PC-9 (cell line): ENCODE measurements at regions not wholly inside any gene's neighbourhood (a gene's known extent, or its start where the extent isn't known, plus 50 kb on each side); places are given as distances from the start of the nearest gene placed in this dataset.

Experiments used
- BruUV-seq: library from RNA; stranded (reverse); fragments of 400-500 nt; replicated peaks from 2 replicates; lab custom pipeline; 2021; lab: Mats Ljungman, UMichigan
- CTCF ChIA-PET: fragments of 300-600 bp; sonication (Branson Sonifier 250); formaldehyde crosslinking; loops from one replicate; lab custom pipeline; 2022; ENCODE audit warnings: antibody characterized with exemption; lab: Charles Lee
- POLR2A ChIA-PET: fragments of 300-600 bp; sonication (Branson Sonifier 250); formaldehyde crosslinking; loops from one replicate; lab custom pipeline; 2022; ENCODE audit warnings: antibody characterized with exemption; ENCODE audit not compliant: unreplicated experiment; lab: Charles Lee
- DNase-seq, 2 experiments: peaks; one replicate each; pipeline versions ENCODE4 v3.0.0 to v3.0.0-alpha.2; 2015 to 2022; ENCODE audit warnings: mixed read lengths in 1 of 2
- H2AFZ ChIP-seq: fragments of 200-600 bp; sonication (generic); 2 replicates; pipeline ENCODE4 v1.8.1; 2017; ENCODE audit warnings: antibody characterized with exemption
- H3F3A ChIP-seq: fragments of 200-600 bp; sonication (generic); 2 replicates; pipeline ENCODE4 v1.8.1; 2017; ENCODE audit warnings: antibody characterized with exemption, mild to moderate bottlenecking, low read depth; ENCODE audit not compliant: insufficient read depth
- H3K27ac ChIP-seq: fragments of 200-600 bp; sonication (generic); 2 replicates; pipeline ENCODE4 v1.6.1; 2016; ENCODE audit warnings: mixed run types
- H3K27me3 ChIP-seq: fragments of 200-600 bp; sonication (generic); 2 replicates; pipeline ENCODE4 v1.6.1; 2016; ENCODE audit warnings: low read depth, mixed run types; ENCODE audit not compliant: insufficient read depth
- H3K36me3 ChIP-seq: fragments of 200-600 bp; sonication (generic); 2 replicates; pipeline ENCODE4 v1.6.1; 2016; ENCODE audit warnings: low read depth, mixed run types
- H3K4me1 ChIP-seq: fragments of 200-600 bp; sonication (generic); replicated peaks from 2 replicates; pipeline ENCODE4 v1.6.1; 2016; ENCODE audit warnings: mixed run types; ENCODE audit not compliant: insufficient read depth
- H3K4me2 ChIP-seq: fragments of 200-600 bp; sonication (generic); 2 replicates; pipeline ENCODE4 v1.6.1; 2017; ENCODE audit warnings: mixed run types
- H3K4me3 ChIP-seq: fragments of 200-600 bp; sonication (generic); 2 replicates; pipeline ENCODE4 v1.6.1; 2016; ENCODE audit warnings: mixed run types
- H3K79me2 ChIP-seq: fragments of 200-600 bp; sonication (generic); 2 replicates; pipeline ENCODE4 v1.6.1; 2017; ENCODE audit warnings: low read depth, mixed run types
- H3K9me2 ChIP-seq: fragments of 200-600 bp; sonication (generic); 2 replicates; pipeline ENCODE4 v1.8.1; 2017; ENCODE audit warnings: mild to moderate bottlenecking; ENCODE audit not compliant: insufficient read depth
- H3K9me3 ChIP-seq: fragments of 200-600 bp; sonication (generic); 2 replicates; pipeline ENCODE4 v1.8.1; 2016; ENCODE audit warnings: low read depth; ENCODE audit not compliant: insufficient read depth
- H4K20me1 ChIP-seq: fragments of 200-600 bp; sonication (generic); 2 replicates; pipeline ENCODE4 v1.8.1; 2017; ENCODE audit not compliant: insufficient read depth
- CTCF ChIP-seq: fragments of 200-600 bp; sonication (generic); conservative IDR thresholded peaks from 2 replicates; pipeline ENCODE4 v1.6.1; 2017; ENCODE audit warnings: mixed run types, antibody characterized with exemption, mild to moderate bottlenecking, moderate library complexity
- EZH2 ChIP-seq: fragments of 200-600 bp; sonication (generic); IDR thresholded peaks from 2 replicates; pipeline ENCODE4 v1.8.0; 2017; ENCODE audit warnings: antibody characterized with exemption, low read depth
- intact Hi-C: fragments of 100-400 bp; cut with micrococcal nuclease; formaldehyde crosslinking; loops from one replicate; pipeline ENCODE4 v1.10.0; 2022; ENCODE audit not compliant: unreplicated experiment

- Histone ChIP-seq H3K27ac (no peak overlapping the region), H3K36me3 (no peaks in the 10 kb centered on the region), H3K4me1 (no peaks in the 10 kb centered on the region), H3K4me3 (no peak overlapping the region), H3F3A (no peaks in the 10 kb centered on the region), H3K79me2 (no peaks in the 10 kb centered on the region), H3K9me2 (no peaks in the 10 kb centered on the region), H3K4me2 (no peak overlapping the region), H3K9me3 (no peaks in the 10 kb centered on the region), H3K27me3 (peaks cover 93% of the 10 kb centered on the region), H4K20me1 (no peaks in the 10 kb centered on the region), H2AFZ (no peak overlapping the region)
- intact Hi-C loops = no loop called here
- DNase-seq = no peak
- ChIA-PET POLR2A (no interaction called here), CTCF (no interaction called here)
- TF ChIP-seq CTCF = no peak
- TF ChIP-seq EZH2 = no peak
- BruUV-seq = no TSS peak
Measured at GRCh38 chr9:135377431-135377830, 102.2 kb upstream of the PPP1R26 start.

- H3K4me3 ChIP-seq = no peak overlapping the region
- intact Hi-C loops = no loop called here
- peaks cover 97% of the 10 kb centered on the region for H3K27me3 ChIP-seq
- no peak overlapping the region for H2AFZ ChIP-seq
- H3K79me2 ChIP-seq = no peaks in the 10 kb centered on the region
- no peak overlapping the region for H3K4me2 ChIP-seq
- no peaks in the 10 kb centered on the region for H3K9me2 ChIP-seq
- no TSS peak for BruUV-seq
- H3K9me3 ChIP-seq = no peaks in the 10 kb centered on the region
- no peak overlapping the region for H3K27ac ChIP-seq
- no peaks in the 10 kb centered on the region for H3F3A ChIP-seq
- no peaks in the 10 kb centered on the region for H4K20me1 ChIP-seq
- no peaks in the 10 kb centered on the region for H3K4me1 ChIP-seq
- POLR2A ChIA-PET = no interaction called here
- CTCF ChIA-PET = no interaction called here
- H3K36me3 ChIP-seq = no peaks in the 10 kb centered on the region
- DNase-seq = no peak
- no peak for TF ChIP-seq EZH2
- TF ChIP-seq CTCF = no peak
Measured at GRCh38 chr9:135378751-135379150, 100.8 kb upstream of the PPP1R26 start.

GRCh38 chr9:135379540-135380267 is 99.9 kb upstream of the PPP1R26 start:
- Histone ChIP-seq H3K4me1 (no peaks in the 10 kb centered on the region), H3K36me3 (no peaks in the 10 kb centered on the region), H4K20me1 (no peaks in the 10 kb centered on the region), H3K27me3 (peaks cover 98% of the 10 kb centered on the region), H3K27ac (no peak overlapping the region), H3K9me3 (no peaks in the 10 kb centered on the region), H3K4me3 (no peak overlapping the region), H3F3A (no peaks in the 10 kb centered on the region), H2AFZ (no peak overlapping the region), H3K4me2 (no peak overlapping the region), H3K79me2 (no peaks in the 10 kb centered on the region), H3K9me2 (no peaks in the 10 kb centered on the region)
- no TSS peak for BruUV-seq
- POLR2A ChIA-PET = no interaction called here
- DNase-seq = no peak
- TF ChIP-seq EZH2 = no peak
- no peak for TF ChIP-seq CTCF
- intact Hi-C loops = no loop called here
- CTCF ChIA-PET = no interaction called here
